ENCODE measurements at regions not wholly inside any gene's neighbourhood (a gene's known extent, or its start where the extent isn't known, plus 50 kb on each side); places are given as distances from the start of the nearest gene placed in this dataset.

DNA sequence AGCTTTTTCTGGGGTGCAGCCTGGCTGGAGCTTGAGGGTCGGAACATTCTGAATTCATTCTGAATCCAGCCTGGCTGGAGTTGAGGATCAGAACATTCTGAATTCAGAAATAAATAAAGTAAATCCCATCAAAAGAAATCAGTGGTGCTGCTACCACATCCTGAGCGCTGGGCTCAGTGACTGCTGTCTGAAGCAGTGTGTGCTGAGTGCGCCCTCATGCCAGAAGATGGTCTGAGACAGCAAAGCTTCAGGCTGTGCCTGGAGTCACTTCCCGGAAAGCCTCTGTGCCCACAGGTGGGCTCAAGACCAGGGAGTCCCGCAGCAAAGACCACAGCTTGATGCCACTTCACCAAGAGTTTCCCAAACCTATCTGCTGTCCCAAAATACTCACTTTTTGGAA is 187.9 kb downstream of the VAPA start:
- TF ChIP-seq, protein P1, sequence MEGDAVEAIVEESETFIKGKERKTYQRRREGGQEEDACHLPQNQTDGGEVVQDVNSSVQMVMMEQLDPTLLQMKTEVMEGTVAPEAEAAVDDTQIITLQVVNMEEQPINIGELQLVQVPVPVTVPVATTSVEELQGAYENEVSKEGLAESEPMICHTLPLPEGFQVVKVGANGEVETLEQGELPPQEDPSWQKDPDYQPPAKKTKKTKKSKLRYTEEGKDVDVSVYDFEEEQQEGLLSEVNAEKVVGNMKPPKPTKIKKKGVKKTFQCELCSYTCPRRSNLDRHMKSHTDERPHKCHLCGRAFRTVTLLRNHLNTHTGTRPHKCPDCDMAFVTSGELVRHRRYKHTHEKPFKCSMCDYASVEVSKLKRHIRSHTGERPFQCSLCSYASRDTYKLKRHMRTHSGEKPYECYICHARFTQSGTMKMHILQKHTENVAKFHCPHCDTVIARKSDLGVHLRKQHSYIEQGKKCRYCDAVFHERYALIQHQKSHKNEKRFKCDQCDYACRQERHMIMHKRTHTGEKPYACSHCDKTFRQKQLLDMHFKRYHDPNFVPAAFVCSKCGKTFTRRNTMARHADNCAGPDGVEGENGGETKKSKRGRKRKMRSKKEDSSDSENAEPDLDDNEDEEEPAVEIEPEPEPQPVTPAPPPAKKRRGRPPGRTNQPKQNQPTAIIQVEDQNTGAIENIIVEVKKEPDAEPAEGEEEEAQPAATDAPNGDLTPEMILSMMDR (IDR thresholded peaks at IDR 0.05): no peak
- no peak for TF ChIP-seq POLR2A (IDR thresholded peaks at IDR 0.05)
